ENCODE measurements at regions not wholly inside any gene's neighbourhood (a gene's known extent, or its start where the extent isn't known, plus 50 kb on each side); places are given as distances from the start of the nearest gene placed in this dataset.

DNA sequence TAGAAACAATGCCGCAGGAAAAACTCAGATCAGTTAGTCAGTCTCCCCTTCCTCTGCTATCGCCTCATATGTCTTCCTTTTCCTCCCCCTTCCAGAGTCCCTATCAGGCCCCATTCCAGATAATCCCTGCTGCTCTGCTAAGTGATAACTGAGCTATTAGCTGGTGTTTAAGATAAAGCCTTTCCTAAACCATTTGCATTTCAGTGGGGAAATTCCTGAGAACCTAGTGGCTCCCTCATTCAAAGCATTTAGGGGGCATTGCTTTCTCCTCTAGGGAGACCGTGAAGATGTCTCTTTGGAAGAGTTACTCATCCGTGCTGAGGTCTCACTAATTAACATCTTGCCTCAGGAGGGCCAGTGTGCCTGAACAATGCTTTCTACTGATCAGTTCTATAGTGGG lies 401.6 kb downstream of the NPIPA7 start:
- TF ChIP-seq, protein P1, sequence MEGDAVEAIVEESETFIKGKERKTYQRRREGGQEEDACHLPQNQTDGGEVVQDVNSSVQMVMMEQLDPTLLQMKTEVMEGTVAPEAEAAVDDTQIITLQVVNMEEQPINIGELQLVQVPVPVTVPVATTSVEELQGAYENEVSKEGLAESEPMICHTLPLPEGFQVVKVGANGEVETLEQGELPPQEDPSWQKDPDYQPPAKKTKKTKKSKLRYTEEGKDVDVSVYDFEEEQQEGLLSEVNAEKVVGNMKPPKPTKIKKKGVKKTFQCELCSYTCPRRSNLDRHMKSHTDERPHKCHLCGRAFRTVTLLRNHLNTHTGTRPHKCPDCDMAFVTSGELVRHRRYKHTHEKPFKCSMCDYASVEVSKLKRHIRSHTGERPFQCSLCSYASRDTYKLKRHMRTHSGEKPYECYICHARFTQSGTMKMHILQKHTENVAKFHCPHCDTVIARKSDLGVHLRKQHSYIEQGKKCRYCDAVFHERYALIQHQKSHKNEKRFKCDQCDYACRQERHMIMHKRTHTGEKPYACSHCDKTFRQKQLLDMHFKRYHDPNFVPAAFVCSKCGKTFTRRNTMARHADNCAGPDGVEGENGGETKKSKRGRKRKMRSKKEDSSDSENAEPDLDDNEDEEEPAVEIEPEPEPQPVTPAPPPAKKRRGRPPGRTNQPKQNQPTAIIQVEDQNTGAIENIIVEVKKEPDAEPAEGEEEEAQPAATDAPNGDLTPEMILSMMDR (IDR thresholded peaks at IDR 0.05; ENCODE audit: low read depth, low read length, missing input control), result no peak
- TF ChIP-seq EGR1 (IDR thresholded peaks at IDR 0.05; ENCODE audit: low read depth in 2 of 2) (no peak), YY1 (IDR thresholded peaks at IDR 0.05) (no peak), GABPA (IDR thresholded peaks at IDR 0.05 in 1 of 2, conservative IDR thresholded peaks at IDR 0.05 in 1 of 2) (no peak), RAD21 (IDR thresholded peaks at IDR 0.05) (no peak), SP1 (IDR thresholded peaks at IDR 0.05) (no peak), NR2F2 (IDR thresholded peaks at IDR 0.05) (no peak), JUND (IDR thresholded peaks at IDR 0.05) (no peak), TAF1 (conservative IDR thresholded peaks at IDR 0.05) (no peak), ZBTB33 (IDR thresholded peaks at IDR 0.05) (no peak), HNF4G (IDR thresholded peaks at IDR 0.05) (no peak), RXRA (IDR thresholded peaks at IDR 0.05) (no peak)
- TF ChIP-seq, protein P2, sequence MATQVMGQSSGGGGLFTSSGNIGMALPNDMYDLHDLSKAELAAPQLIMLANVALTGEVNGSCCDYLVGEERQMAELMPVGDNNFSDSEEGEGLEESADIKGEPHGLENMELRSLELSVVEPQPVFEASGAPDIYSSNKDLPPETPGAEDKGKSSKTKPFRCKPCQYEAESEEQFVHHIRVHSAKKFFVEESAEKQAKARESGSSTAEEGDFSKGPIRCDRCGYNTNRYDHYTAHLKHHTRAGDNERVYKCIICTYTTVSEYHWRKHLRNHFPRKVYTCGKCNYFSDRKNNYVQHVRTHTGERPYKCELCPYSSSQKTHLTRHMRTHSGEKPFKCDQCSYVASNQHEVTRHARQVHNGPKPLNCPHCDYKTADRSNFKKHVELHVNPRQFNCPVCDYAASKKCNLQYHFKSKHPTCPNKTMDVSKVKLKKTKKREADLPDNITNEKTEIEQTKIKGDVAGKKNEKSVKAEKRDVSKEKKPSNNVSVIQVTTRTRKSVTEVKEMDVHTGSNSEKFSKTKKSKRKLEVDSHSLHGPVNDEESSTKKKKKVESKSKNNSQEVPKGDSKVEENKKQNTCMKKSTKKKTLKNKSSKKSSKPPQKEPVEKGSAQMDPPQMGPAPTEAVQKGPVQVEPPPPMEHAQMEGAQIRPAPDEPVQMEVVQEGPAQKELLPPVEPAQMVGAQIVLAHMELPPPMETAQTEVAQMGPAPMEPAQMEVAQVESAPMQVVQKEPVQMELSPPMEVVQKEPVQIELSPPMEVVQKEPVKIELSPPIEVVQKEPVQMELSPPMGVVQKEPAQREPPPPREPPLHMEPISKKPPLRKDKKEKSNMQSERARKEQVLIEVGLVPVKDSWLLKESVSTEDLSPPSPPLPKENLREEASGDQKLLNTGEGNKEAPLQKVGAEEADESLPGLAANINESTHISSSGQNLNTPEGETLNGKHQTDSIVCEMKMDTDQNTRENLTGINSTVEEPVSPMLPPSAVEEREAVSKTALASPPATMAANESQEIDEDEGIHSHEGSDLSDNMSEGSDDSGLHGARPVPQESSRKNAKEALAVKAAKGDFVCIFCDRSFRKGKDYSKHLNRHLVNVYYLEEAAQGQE (IDR thresholded peaks at IDR 0.05), result no peak
- TF ChIP-seq, protein P3, sequence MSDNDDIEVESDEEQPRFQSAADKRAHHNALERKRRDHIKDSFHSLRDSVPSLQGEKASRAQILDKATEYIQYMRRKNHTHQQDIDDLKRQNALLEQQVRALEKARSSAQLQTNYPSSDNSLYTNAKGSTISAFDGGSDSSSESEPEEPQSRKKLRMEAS (IDR thresholded peaks at IDR 0.05), result no peak

Data from liver (tissue), 3 donors.